PC-3 (cell line): ENCODE measurements at regions not wholly inside any gene's neighbourhood (a gene's known extent, or its start where the extent isn't known, plus 50 kb on each side); places are given as distances from the start of the nearest gene placed in this dataset.

Source experiments
- CTCF ChIP-seq: fragments of 300-600 bp; sonication (generic); conservative IDR thresholded peaks from 2 replicates; pipeline ENCODE4 v1.5.1; 2017; ENCODE audit warnings: antibody characterized with exemption, low read depth, mild to moderate bottlenecking, low read length
- EZH2 ChIP-seq: fragments of 300-600 bp; sonication (generic); IDR thresholded peaks from one replicate; pipeline ENCODE4 v1.6.1; 2017; ENCODE audit warnings: antibody characterized with exemption, mild to moderate bottlenecking, low read length; ENCODE audit not compliant: unreplicated experiment

GRCh38 chr10:44033008-44033407 lies 351.9 kb downstream of the CXCL12 start:
- TF ChIP-seq CTCF (no peak), EZH2 (no peak)
